GM13976 (cell line): ENCODE measurements at regions not wholly inside any gene's neighbourhood (a gene's known extent, or its start where the extent isn't known, plus 50 kb on each side); places are given as distances from the start of the nearest gene placed in this dataset.
"Not testable (repeated sequence)": the region's sequence is repeated elsewhere in the genome, so short reads cannot be mapped to it uniquely, and the experiment has no call there.

Source experiments
- DNase-seq: peaks from one replicate; pipeline ENCODE4 v3.0.0; 2012; ENCODE audit warnings: low spot score
- in situ Hi-C: fragments of 300-500 bp; cut with MboI; formaldehyde crosslinking; loops from one replicate; pipeline ENCODE4 v1.12.0; 2022; ENCODE audit warnings: low sequenced_read_pairs, mixed read lengths, inconsistent platforms; ENCODE audit not compliant: unreplicated experiment
- TF ChIP-seq, protein P1 (sequence below): IDR thresholded peaks from 2 replicates; pipeline ENCODE4 v1.5.1; 2012; ENCODE audit warnings: borderline replicate concordance, mild to moderate bottlenecking; ENCODE audit not compliant: insufficient read depth; ENCODE audit errors: extremely low read depth, missing control alignments, control extremely low read depth

DNA sequence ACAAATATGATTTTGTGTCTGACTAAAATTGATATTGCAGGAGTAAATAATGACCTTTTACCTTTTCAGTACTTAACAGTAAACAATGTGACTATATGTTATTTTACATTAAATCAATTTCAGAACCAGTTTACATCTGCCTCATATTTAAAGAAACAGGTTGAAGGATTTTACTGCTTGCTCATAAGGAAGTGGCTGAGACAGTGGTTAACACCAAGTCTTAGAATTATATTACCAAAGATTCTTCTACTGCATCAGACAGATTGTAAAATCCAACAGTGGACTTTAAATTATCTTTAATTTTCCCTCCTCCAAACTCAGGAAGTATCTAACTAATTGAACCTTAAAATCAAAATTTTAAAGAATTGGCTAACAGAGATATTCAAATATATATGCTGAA is 1929.9 kb downstream of the PCDH9 start:
- no peak for DNase-seq
- in situ Hi-C loops, result no loop called here
- TF ChIP-seq, protein P1, sequence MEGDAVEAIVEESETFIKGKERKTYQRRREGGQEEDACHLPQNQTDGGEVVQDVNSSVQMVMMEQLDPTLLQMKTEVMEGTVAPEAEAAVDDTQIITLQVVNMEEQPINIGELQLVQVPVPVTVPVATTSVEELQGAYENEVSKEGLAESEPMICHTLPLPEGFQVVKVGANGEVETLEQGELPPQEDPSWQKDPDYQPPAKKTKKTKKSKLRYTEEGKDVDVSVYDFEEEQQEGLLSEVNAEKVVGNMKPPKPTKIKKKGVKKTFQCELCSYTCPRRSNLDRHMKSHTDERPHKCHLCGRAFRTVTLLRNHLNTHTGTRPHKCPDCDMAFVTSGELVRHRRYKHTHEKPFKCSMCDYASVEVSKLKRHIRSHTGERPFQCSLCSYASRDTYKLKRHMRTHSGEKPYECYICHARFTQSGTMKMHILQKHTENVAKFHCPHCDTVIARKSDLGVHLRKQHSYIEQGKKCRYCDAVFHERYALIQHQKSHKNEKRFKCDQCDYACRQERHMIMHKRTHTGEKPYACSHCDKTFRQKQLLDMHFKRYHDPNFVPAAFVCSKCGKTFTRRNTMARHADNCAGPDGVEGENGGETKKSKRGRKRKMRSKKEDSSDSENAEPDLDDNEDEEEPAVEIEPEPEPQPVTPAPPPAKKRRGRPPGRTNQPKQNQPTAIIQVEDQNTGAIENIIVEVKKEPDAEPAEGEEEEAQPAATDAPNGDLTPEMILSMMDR, result no peak

DNA sequence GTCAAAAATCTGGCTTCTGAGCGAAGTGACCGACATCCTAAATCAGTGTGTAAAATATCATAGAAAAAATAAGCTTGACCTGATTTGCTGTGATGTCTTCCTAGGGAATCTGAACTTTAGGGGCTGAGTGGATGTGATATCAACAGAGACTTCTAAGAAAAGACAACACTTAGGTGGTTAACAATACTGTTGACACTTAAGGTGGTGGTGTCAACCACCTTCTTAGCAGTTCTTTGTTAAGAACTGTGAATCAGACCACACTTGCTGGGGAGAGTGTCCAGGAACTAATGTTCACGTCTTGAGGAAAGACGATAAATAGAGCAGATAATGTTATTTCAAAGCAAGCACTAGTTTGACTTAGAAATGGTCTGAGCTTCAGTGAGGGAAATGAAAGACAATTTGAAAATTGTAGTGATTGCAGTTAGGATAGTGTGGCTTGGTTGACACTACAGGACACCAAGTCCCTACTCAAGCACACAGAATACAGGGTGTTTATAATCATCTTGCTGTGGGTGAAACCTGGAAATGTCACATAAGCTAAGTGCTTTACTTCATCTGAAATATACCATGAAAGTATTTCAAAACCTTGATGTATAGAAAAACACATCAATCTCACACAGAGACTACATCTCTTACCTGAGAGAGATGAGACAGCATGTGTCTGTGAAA is 1936.5 kb downstream of the PCDH9 start:
- in situ Hi-C loops, result no loop called here
- no peak for DNase-seq
- TF ChIP-seq, protein P1, result no peak

DNA sequence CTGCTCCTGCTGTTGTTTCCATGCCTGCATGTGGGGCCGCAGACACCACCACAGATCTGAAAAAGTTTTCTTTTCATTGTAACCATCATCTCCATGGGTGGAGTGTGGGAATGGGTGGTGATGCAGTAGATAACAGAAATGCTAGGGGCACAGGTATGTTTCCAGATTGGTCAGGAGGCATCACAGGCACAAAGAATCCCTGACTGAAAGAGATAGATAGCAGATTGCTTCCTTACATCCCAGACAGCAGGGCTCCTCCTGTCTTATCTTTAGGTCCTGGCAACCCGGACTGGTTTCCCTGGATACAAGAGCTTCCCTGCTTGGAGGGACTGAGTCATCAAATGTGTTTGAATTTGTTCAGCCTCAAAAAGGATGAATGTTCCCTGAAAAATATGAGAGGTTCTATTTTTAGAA is 1937.6 kb downstream of the PCDH9 start:
- in situ Hi-C loops, result no loop called here
- no peak for DNase-seq

DNA sequence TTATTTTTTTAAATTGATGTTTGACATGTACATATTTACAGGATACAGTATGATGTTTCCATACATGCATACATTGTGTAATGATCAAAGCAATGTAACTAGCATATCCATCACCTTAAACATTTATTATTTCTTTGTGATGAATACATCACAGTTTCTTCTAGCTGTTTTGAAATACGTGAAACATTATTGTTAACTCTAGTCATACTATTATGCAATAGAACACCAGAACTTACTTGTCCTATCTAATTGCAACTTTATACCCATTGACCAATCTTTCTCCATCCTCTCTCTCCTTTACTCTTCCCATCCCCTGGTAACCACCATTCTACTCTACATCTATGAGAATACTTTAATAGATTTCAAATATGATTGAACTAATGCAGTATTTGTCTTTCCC is 1942.7 kb downstream of the PCDH9 start:
- TF ChIP-seq, protein P1, result no peak
- in situ Hi-C loops, result no loop called here
- no peak for DNase-seq

More for the DNA sequence above, 1937.6 kb downstream of the PCDH9 start:
- TF ChIP-seq, protein P1, result no peak

DNA sequence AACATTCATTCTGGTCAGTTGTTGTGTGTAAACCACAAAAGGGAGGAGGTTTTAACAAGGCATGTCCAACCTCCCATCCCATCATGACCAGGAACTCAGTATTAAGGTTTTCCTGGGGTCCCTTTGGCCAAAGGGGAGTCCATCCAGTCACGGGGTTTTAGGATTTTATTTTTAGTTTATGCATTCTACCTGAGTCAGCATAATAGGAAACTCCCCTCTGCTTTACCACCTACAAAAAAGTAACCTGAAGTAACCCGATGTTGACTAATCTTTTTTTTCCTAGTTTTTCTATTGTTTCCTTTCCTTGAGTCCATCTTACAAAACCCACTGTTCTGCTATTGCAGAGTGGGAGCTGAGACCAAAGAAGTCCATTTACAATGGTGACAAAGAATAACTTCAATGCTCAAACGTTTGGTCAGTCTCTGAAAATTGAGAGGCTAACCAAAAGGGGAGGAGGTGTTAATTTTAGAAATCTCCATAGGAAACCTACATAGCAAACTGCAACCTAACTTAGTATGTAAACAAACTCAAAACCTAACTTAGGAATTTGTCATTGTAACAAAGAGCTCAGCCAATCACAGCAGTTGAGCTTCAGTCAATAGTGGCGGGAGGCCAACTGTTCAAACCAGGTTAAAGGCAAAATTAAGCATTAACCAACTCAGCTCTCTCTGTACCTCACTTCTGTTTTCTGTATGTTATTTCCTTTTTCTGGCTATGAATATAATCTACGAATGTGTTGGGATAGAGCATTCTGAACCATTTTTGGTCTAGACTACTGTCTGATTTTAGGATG is 1954.1 kb downstream of the PCDH9 start:
- in situ Hi-C loops, result no loop called here
- TF ChIP-seq, protein P1, result no peak
- DNase-seq, result no peak

DNA sequence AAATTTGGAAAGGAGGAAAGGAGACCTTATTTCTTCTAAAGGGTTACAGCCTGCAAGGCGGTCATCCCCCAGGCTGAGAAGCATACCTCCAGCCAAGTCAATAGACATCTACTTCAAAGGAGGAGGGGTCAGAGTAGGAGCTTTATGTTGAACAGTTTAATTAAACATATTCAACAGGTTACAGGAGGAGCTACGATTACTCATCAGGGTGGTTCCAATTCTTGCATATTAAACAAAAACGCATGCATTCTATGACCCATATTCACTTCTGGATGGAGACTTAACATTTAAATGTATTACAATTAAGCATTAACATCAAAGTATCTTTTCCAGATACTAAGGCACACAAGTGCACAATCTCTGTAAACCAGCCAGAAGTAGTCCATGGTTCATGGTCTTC is 1955.0 kb downstream of the PCDH9 start:
- TF ChIP-seq, protein P1, result no peak
- in situ Hi-C loops, result no loop called here
- DNase-seq, result no peak

DNA sequence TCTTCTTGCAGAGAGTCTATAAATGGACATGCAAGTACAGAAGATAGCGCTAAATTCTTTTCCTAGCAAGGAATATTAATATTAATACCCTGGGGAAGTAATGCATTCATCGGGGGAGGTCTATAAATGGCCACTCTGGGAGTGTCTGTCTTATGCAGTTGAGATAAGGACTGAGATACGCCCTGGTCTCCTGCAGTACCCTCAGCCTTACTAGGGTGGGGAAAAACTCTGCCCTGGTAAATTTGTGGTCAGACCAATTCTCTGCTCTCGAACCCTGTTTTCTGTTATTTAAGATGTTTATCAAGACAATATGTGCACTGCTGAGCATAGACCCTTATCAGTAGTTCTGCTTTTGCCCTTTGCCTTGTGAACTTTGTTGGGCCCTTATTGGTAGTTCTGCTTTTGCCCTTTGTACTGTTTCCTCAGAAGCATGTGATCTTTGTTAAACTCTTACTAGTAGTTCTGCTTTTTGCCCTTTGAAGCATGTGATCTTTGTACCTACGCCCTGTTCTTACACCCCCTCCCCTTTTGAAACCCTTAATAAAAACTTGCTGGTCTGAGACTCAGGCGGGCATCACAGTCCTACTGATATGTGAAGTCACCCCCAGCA is 1956.2 kb downstream of the PCDH9 start:
- in situ Hi-C loops, DNase-seq: not testable (repeated sequence)
